ENCODE measurements at regions not wholly inside any gene's neighbourhood (a gene's known extent, or its start where the extent isn't known, plus 50 kb on each side); places are given as distances from the start of the nearest gene placed in this dataset.

- no peak for TF ChIP-seq EP300 (IDR thresholded peaks at IDR 0.05)
- TF ChIP-seq POLR2A (IDR thresholded peaks at IDR 0.05; ENCODE audit: low read depth), result no peak
Observed at GRCh38 chr6:133817460-133818047, 71.4 kb upstream of the TCF21 start.
